ENCODE measurements at regions not wholly inside any gene's neighbourhood (a gene's known extent, or its start where the extent isn't known, plus 50 kb on each side); places are given as distances from the start of the nearest gene placed in this dataset.

DNA sequence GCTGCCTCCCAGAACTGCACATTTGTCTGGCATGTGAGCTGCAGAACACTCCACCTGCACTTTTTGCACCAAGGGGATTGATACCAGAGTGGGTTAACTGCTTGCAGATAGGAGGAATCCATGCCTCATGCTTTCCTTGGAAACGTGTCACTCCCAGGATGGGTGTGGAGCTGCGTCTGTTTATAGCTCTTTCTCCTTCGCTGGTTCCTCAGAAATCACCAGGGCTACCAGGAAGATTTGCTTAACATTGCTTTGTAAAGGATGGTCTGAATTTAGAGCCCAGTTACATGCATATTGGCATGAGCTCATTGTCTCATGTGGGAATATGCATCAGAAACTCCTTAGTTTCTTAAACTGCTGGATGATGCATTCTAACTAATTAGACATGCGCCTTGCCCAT is 234.6 kb downstream of the GADD45G start:
- DNase-seq, result no peak
- Histone ChIP-seq H3K27me3 (no peaks in the 10 kb centered on the region), H3K36me3 (no peaks in the 10 kb centered on the region), H3K4me3 (no peak overlapping the region), H3K9me3 (no peaks in the 10 kb centered on the region)

DNA sequence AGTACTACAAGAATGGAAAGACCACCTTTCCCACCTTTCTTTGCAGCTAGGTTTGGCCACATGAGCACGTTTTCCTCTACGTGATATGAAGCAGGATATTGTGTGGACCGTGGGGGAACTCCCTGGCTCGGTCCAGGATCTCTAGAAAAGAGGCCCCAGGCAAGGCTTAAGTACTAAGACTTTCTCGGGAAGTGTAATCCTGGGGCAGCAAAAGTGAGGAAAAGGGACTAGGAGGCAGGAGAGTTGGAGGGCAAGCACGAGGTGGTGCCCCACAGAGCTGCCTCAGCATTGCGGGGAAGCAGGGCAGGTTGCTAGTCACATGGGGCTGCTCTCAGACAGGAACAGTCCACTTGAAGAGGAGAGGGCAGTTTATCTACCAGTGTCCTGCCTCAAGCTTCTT is 235.1 kb downstream of the GADD45G start:
- H3K4me3 ChIP-seq, result no peak overlapping the region
- DNase-seq, result no peak
- no peaks in the 10 kb centered on the region for H3K27me3 ChIP-seq
- H3K36me3 ChIP-seq, result no peaks in the 10 kb centered on the region
- no peaks in the 10 kb centered on the region for H3K9me3 ChIP-seq

DNA sequence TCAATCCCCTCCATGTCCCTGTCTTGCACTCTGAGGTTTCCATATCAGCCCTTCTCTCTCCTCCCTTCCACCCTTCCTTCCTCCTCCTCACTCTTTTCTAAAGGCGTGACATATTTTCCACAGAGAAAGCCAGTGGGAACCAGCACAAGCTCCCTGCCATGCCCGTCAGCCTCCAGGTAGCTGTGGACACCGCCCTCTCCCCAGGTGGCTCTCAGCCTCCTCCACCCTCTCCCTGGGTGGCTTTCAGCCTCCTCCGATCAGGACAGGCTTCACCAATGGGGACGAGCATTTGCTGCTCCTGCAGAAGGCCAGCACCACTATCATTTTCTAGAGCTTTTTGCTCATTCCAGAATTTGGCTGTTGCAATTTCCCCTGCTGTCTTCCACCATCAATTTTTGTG is 236.6 kb downstream of the GADD45G start:
- no peaks in the 10 kb centered on the region for H3K27me3 ChIP-seq
- H3K4me3 ChIP-seq, result no peak overlapping the region
- H3K9me3 ChIP-seq, result no peaks in the 10 kb centered on the region
- H3K36me3 ChIP-seq, result no peaks in the 10 kb centered on the region
- no peak for DNase-seq

DNA sequence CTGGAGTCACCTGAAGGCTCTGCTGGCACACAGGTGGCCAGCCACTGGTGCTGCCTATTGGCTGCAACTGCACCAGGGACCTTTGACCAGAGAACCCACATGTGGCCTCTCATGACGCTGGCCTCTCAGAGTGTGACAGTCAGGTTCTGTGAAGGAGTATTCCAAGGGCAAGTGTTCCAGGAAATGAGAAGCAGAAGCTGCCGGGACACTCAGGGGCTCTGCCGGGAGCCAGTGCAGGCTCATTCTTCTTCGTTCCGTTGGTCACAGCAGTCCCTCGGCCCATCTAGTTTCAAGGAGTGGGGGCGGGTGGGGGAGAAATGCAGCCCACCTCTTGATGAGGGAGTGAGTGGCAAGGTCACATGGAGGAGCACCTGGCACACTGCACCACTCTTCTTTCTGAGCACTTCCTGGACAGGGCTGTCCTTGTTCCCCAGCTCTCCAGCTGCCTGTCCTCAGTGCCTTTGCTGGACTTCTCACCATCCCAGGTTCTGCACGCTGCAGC is 237.5 kb downstream of the GADD45G start:
- no peaks in the 10 kb centered on the region for H3K27me3 ChIP-seq
- no peaks in the 10 kb centered on the region for H3K9me3 ChIP-seq
- no peak overlapping the region for H3K4me3 ChIP-seq
- no peak for DNase-seq
- H3K36me3 ChIP-seq, result no peaks in the 10 kb centered on the region

DNA sequence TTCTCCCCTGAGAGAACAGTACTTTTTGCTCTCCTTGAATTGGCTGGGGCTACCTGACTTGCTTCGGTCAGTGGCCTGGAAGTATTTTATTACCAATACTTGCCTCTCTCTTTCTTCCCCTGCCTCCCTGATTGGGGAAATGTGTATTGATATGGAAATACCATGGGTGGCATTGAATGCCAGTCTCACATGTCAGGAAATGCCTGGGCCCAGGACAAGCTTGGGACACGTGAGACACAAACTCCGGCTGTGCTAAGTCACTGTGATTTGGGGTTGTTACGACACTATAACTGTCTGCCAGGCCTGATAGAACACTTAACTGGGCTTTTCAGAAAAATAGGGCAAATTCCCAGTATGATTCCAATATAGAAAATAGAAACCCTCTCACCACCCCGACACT is 238.3 kb downstream of the GADD45G start:
- no peaks in the 10 kb centered on the region for H3K9me3 ChIP-seq
- no peak for DNase-seq
- H3K27me3 ChIP-seq, result no peaks in the 10 kb centered on the region
- no peak overlapping the region for H3K4me3 ChIP-seq
- H3K36me3 ChIP-seq, result no peaks in the 10 kb centered on the region

DNA sequence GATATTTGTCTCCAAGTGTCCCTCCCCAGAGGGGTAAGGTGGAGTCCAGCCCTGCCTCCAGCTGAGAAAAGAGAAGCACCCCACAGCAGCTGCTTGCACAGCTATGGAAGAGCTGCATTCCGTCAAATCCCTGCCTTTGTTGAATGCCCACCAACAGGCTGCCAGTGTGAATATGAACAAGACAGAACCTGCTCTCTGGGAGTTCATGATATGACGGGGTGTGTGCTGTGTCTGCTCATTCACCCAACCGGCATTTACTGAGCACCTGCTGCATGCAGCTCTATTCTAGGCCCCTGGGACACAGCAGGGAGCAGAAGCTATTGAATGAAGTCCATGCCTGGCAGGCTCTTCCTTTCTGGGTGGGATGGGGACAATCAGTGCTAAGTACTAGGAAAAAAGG is 238.8 kb downstream of the GADD45G start:
- Histone ChIP-seq H3K36me3 (no peaks in the 10 kb centered on the region), H3K4me3 (no peak overlapping the region), H3K27me3 (no peaks in the 10 kb centered on the region), H3K9me3 (no peaks in the 10 kb centered on the region)
- no peak for DNase-seq

DNA sequence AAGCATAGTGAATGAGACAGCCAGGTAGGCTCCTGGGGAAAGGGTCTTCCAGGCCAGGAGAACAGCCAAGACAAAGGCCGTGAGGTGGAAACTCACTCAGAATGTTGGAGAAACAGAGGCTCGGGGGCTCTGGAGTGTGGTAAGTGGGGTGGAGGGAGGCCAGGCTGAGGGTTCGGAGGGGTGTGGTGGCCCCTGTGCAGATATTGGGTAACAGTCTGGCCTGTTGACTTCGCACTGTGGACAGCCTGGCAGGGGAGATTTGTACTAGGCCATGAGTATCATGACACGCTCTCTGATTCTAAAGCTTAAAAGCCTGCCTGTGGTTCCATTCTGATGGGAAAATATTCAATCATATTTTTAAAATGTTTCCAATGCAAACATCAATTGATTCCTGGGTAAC is 239.3 kb downstream of the GADD45G start:
- H3K36me3 ChIP-seq, result no peaks in the 10 kb centered on the region
- H3K9me3 ChIP-seq, result no peaks in the 10 kb centered on the region
- DNase-seq, result no peak
- no peaks in the 10 kb centered on the region for H3K27me3 ChIP-seq
- H3K4me3 ChIP-seq, result no peak overlapping the region

DNA sequence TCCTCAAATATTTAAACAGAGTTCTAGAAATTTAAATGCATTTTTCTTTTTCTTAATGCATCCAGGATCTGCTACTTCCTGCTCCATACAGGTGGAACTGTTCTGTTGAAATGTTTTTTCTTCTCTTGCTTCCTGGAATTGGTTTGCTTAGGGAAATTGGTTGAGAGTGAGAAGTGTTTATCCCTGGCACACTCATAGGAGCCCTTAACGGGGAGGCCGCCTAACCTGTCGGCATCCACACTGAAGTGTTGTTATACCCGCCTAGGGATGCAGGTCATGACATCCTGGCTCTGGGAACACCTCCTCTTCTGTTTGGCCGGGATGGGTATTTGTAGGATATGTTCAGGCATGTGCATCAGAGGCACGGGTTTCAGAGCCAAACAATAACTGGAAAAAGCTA is 239.7 kb downstream of the GADD45G start:
- DNase-seq, result no peak
- Histone ChIP-seq H3K27me3 (no peaks in the 10 kb centered on the region), H3K36me3 (no peaks in the 10 kb centered on the region), H3K9me3 (no peaks in the 10 kb centered on the region), H3K4me3 (no peak overlapping the region)

DNA sequence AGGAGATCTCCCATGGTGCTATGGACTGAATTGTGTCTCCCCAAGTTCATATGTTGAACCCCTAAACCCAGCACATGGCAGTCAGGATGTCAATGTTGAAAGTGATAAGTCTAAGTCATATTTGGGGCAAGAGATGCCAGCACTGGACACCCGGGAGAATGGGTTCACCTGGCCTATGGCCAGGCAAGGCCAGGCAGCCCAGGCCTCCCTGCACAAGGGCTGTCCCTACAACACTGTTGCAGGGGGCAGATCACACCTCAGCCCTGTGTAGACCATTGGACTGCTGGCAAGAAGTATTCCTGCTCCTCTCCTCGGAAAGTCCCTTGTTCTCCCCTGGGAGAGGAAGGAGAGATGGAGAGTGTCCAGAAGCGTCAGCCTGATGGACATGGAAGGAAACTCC is 240.5 kb downstream of the GADD45G start:
- Histone ChIP-seq H3K36me3 (no peaks in the 10 kb centered on the region), H3K4me3 (no peak overlapping the region), H3K27me3 (no peaks in the 10 kb centered on the region), H3K9me3 (no peaks in the 10 kb centered on the region)
- no peak for DNase-seq

DNA sequence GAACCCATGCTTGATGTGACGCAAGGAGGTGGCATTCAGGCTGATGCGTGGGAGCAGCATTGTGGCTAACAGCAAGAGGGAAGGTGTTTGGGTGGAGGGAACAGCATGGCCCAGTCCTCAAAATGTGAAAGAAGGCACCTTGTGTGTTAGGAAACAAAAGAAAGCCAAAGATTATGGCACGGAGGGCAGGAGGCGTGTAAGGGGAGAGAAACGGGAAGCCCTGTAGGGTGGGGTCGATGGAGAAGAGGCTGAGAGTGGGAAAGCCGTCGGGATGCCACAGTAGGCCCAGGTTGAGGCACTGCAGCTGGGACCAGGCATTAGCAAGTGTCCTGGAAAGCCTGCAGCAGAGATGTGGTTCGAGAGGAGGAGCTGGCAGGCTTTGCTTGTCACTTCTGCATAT is 241.1 kb downstream of the GADD45G start:
- DNase-seq, result no peak
- no peaks in the 10 kb centered on the region for H3K9me3 ChIP-seq
- no peak overlapping the region for H3K4me3 ChIP-seq
- H3K27me3 ChIP-seq, result no peaks in the 10 kb centered on the region
- no peaks in the 10 kb centered on the region for H3K36me3 ChIP-seq

DNA sequence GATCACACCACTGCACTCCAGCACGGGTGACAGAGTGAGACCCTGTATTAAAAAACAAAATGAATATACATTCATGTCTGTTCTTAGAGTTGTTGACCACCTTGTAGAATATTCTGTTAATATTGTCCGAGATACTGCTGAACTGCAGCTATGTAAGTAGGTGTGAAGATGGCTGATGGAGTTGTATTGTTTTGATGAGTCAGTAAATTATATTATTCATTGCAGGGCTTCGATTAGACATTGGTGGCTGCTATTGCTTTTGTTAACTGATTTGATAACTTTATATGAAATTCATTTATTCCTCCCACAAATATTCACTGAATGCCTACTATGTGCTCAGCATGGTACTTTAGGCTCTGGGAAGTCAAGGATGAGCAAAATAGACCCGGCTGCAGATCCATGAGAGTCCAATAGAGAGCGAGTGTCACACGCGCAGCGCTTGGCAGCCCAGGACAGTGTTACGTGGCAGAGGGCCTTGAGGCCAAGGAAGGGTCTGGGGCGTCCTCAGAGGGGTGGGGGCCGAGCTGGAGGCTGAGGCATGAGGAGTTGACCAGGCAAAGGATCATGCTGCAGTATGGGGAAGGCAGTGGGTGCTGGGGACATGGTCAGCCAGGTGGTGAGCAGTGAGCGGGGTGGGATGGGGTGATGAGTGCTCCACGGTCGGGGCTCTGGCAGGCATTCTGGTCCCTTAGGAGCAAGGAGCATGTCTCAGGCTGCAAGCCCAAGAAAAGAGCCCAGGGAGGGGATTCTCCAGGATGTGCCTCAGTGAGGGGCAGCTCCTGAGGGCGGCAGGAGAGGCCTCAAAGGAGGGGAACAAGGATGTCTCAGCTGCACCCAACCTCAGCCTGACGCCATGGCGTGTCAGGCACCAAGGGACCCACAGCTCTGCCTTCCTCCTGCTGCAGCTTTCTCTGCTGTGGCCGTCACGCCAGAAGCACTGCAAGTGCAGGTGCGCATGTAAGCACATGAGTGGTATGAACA is 243.5 kb downstream of the GADD45G start:
- Histone ChIP-seq H3K36me3 (no peaks in the 10 kb centered on the region), H3K9me3 (no peaks in the 10 kb centered on the region), H3K27me3 (no peaks in the 10 kb centered on the region), H3K4me3 (no peak overlapping the region)
- DNase-seq, result no peak

DNA sequence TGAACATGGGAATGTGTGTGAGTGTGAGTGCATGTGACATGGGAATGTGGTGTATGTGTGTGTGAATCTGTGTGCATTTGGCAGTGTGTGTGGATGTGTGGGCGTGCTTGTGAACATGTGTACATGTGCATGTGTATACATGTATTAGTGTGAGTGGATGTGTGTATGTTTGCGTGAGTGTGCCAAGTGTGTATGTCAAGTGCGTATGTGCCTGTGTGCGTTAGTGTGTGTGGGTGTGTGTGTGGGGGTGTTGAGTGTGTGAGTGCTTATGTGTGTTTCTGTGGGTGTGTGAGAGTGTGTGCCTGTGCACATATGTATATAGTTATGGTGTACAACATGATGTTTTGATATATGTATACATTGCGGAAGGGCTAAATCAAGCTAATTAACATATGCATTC is 244.3 kb downstream of the GADD45G start:
- Histone ChIP-seq H3K36me3 (no peaks in the 10 kb centered on the region), H3K9me3 (no peaks in the 10 kb centered on the region), H3K27me3 (no peaks in the 10 kb centered on the region), H3K4me3 (no peak overlapping the region)
- DNase-seq, result no peak

DNA sequence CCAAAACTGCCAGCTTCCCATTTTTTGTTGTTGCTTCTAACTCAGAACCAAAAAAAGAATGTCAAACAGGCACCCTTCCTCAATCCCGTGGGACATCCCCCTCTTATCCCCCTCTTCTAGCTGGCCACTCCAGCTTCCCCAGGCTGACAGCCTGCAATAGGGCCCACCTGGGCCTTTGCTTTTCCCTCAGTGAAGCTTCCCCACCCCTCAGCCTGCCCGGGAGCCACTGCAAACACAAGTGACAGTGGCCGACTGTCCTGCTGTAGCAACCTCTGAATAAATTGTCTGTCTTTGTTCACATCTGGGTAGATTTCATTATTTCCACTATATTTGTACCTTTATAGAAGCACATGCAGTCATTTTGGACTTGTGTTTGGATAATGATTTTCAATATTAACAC is 245.3 kb downstream of the GADD45G start:
- Histone ChIP-seq H3K4me3 (no peak overlapping the region), H3K27me3 (no peaks in the 10 kb centered on the region), H3K36me3 (no peaks in the 10 kb centered on the region), H3K9me3 (no peaks in the 10 kb centered on the region)
- DNase-seq, result no peak

DNA sequence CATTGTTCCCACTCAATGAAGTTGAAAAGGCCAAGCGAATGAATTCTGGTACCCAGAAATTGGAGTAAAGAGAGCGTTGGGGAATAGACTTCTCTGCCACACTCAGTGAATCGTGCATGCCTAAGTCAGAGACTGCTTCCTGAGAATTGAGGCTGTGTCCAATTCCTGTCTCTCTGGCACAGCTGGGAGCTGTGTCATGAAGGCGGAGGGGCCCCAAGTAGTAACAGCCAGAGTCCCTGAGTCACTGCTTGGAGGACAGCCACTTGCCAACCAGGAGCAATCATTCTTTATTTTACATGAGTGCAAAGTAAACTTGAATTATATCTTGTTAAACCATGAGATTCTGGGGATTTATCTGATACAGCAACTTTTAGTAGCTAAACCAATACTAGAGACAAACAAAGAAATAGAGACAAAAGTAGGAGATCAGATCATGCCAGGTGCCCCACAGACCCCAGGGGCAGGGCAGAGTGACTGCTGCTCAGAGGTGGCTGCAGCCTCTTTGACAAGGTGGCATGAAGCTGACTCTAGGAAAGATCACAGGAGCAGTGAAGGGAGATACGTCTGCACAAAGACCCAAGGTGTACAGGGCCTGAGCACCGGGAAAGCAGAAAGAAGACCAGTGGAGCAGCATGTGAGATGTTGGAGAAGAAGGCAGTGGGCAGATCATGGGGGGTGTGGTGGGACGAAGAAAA is 246.0 kb downstream of the GADD45G start:
- Histone ChIP-seq H3K9me3 (no peaks in the 10 kb centered on the region), H3K4me3 (no peak overlapping the region), H3K36me3 (no peaks in the 10 kb centered on the region), H3K27me3 (no peaks in the 10 kb centered on the region)
- DNase-seq, result peak; percentile 86

DNA sequence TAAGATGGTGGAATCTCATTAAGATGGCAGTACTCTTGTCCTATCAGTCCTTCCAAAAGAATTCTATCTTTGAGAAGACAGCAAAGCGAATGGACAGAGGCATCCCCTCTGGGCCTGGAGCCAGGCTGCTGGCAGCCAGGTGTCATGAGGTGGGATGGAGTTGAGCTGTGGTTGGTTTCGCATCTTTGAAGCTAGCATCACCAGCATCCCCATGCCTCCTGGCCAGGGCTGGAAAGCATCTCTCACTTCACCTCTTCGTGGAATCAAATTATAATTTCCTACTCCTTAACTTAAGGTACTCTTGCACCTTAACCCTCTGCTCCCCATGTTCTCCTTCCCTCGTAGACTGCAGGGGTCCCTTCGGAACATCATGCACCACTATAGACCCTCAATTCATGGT is 248.3 kb downstream of the GADD45G start:
- Histone ChIP-seq H3K9me3 (no peaks in the 10 kb centered on the region), H3K4me3 (no peak overlapping the region), H3K36me3 (no peaks in the 10 kb centered on the region), H3K27me3 (no peaks in the 10 kb centered on the region)
- no peak for DNase-seq

DNA sequence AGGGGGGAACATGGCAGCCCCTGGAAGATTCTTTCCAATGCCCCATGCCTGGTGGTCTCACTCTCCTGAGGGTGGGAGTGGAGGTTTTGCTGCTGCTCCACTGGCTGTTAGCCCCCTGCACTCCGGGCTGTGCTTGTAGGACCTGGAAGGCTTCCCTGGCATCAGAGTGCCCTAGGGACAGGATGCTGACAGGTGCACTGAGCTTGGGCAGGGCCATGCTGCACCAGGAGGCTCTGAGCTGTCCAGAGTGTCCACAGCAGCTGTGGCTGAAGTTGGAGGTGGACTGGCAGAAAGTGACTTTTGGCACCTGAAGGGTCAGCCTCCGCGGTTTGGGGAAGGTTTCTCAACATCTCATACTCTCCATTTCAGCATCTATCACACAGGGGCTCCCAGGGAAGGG is 249.1 kb downstream of the GADD45G start:
- Histone ChIP-seq H3K9me3 (no peaks in the 10 kb centered on the region), H3K4me3 (no peak overlapping the region), H3K27me3 (no peaks in the 10 kb centered on the region), H3K36me3 (no peaks in the 10 kb centered on the region)
- DNase-seq, result no peak

DNA sequence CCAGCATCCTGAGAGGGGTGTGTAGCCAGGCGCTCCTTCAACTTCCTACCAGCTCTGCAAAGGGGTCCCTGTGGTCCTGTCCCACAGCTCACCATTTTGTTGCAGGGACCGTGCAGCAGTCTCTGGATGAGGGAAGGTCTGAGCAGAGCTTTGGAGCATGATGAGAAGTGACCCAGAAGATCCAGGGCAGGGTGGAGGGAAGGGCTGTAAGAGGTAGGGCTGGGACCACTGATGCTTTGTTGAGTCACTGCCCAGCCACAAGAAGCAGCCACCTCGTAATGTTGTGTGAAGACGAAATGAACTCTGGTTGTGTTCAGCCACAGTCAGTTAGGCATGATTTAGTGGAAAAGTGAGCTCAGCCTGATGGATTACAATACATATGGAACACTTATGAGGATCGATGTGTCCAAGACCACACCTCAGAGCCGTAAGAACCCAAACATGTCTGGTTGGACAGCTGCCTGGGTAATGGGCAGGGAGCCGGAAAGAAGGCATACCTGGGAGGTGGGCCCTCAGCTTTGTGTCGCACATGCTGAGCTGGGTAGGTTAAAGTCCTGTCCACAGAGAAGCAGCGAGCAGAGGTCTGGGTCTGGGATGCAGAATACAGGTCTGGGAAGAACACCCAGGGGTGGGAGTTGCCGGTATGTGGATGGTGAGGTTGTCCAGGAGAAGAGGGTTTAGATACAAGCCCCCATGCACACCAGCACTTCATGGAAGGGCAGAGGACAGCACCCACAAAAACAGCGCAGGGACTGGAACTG is 250.1 kb downstream of the GADD45G start:
- DNase-seq, result no peak

More for the DNA sequence above, 250.1 kb downstream of the GADD45G start:
- H3K9me3 ChIP-seq, result no peaks in the 10 kb centered on the region
- no peaks in the 10 kb centered on the region for H3K27me3 ChIP-seq
- no peaks in the 10 kb centered on the region for H3K36me3 ChIP-seq
- no peak overlapping the region for H3K4me3 ChIP-seq
